H1 (cell line): ENCODE measurements at regions not wholly inside any gene's neighbourhood (a gene's known extent, or its start where the extent isn't known, plus 50 kb on each side); places are given as distances from the start of the nearest gene placed in this dataset.
A peak's percentile ranks its signal among the peaks of the same experiment; 100 is the strongest.

Experiments
- CTCF ChIA-PET: fragments of 300-600 bp; sonication (Branson Sonifier 250); formaldehyde crosslinking; loops from one replicate; lab custom pipeline; 2021; ENCODE audit not compliant: partially characterized antibody; lab: Charles Lee
- POLR2A ChIA-PET: fragments of 300-600 bp; sonication (Branson Sonifier 250); formaldehyde crosslinking; loops from one replicate; lab custom pipeline; 2021; ENCODE audit warnings: inconsistent platforms; ENCODE audit not compliant: partially characterized antibody; lab: Charles Lee
- DNase-seq, 2 experiments: peaks; one replicate each; pipeline versions ENCODE4 v3.0.0 to v3.0.0-alpha.2; 2010 to 2022; ENCODE audit warnings: low spot score in 2 of 2, low read depth in 1 of 2, mixed read lengths in 1 of 2
- FAIRE-seq: peaks from 2 replicates; lab custom pipeline; 2011; peaks lifted over from hg19 to GRCh38; lab: Jason Lieb, UNC
- H2AFZ ChIP-seq: 2 replicates; pipeline ENCODE4 v1.8.1; 2012; ENCODE audit warnings: low read length, inconsistent platforms
- H2AK5ac ChIP-seq: 2 replicates; pipeline ENCODE4 v1.6.1; 2013; ENCODE audit warnings: low read depth, low read length
- H2BK120ac ChIP-seq: replicated peaks from 2 replicates; pipeline ENCODE3; 2013; ENCODE audit warnings: low read depth, low read length, inconsistent platforms
- H2BK12ac ChIP-seq: 2 replicates; pipeline ENCODE4 v1.6.1; 2013; ENCODE audit warnings: low read depth, low read length
- H2BK15ac ChIP-seq: 2 replicates; pipeline ENCODE4 v1.6.1; 2013; ENCODE audit warnings: low read length
- H2BK20ac ChIP-seq: 2 replicates; pipeline ENCODE4 v1.6.1; 2013; ENCODE audit warnings: low read length
- H2BK5ac ChIP-seq: 2 replicates; pipeline ENCODE4 v1.6.1; 2013; ENCODE audit warnings: low read depth, low read length
- H3K14ac ChIP-seq: 2 replicates; pipeline ENCODE4 v1.6.1; 2013; ENCODE audit warnings: inconsistent platforms; ENCODE audit not compliant: insufficient read length
- H3K18ac ChIP-seq: 2 replicates; pipeline ENCODE4 v1.6.1; 2013; ENCODE audit warnings: low read length; ENCODE audit errors: extremely low read depth
- H3K23ac ChIP-seq: 2 replicates; pipeline ENCODE4 v1.6.1; 2013; ENCODE audit warnings: inconsistent platforms; ENCODE audit not compliant: insufficient read length
- H3K23me2 ChIP-seq: 2 replicates; pipeline ENCODE4 v1.6.1; 2013; ENCODE audit warnings: low read depth, low read length
- H3K27ac ChIP-seq: 2 replicates; pipeline ENCODE4 v1.6.1; 2011; ENCODE audit warnings: low read depth, low read length, inconsistent platforms
- H3K27me3 ChIP-seq, 4 experiments: replicated peaks in 1 of 4; 1 replicate in 1 of 4; 2 replicates in 3 of 4; pipeline versions ENCODE4 v1.6.1 to v1.8.1; 2011 to 2013; ENCODE audit warnings: low read length in 3 of 4, mild to moderate bottlenecking in 3 of 4, inconsistent platforms in 2 of 4, mixed read lengths in 2 of 4, moderate library complexity in 1 of 4; ENCODE audit not compliant: control insufficient read depth in 3 of 4, insufficient read depth in 3 of 4; ENCODE audit errors: extremely low read depth in 1 of 4
- H3K36me3 ChIP-seq, 4 experiments: 2 replicates each; pipeline versions ENCODE4 v1.6.1 to v1.8.1; 2011 to 2013; ENCODE audit warnings: mild to moderate bottlenecking in 4 of 4, low read length in 3 of 4, moderate library complexity in 2 of 4, control low read depth in 1 of 4, inconsistent platforms in 1 of 4; ENCODE audit not compliant: insufficient read depth in 4 of 4, control insufficient read depth in 2 of 4
- H3K4ac ChIP-seq: replicated peaks from 2 replicates; pipeline ENCODE3; 2013; ENCODE audit warnings: low read length, low read depth, mixed read lengths, inconsistent platforms; ENCODE audit not compliant: insufficient read length
- H3K4me1 ChIP-seq, 4 experiments: replicated peaks in 1 of 4; 1 replicate in 1 of 4; 2 replicates in 3 of 4; pipeline versions ENCODE4 v1.6.1 to v1.8.1; 2011 to 2013; ENCODE audit warnings: low read length in 3 of 4, inconsistent platforms in 2 of 4, mixed read lengths in 1 of 4; ENCODE audit not compliant: insufficient read depth in 4 of 4, control insufficient read depth in 3 of 4
- H3K4me2 ChIP-seq, 2 experiments: 2 replicates each; pipeline versions ENCODE4 v1.6.1 to v1.8.1; 2011 to 2013; ENCODE audit warnings: low read depth in 2 of 2, low read length in 2 of 2, control low read depth in 1 of 2, inconsistent platforms in 1 of 2, mild to moderate bottlenecking in 1 of 2; ENCODE audit not compliant: insufficient read depth in 1 of 2
- H3K4me3 ChIP-seq, 4 experiments: fragments of 200-600, 300-600 bp in 1 of 4; sonication (generic), shearing (Covaris generic), sonication (Bioruptor Twin) in 1 of 4; 2 replicates each; pipeline versions ENCODE4 v1.5.1 to v1.8.1; 2011 to 2016; ENCODE audit warnings: low read length in 4 of 4, low read depth in 3 of 4, control low read depth in 2 of 4, inconsistent platforms in 2 of 4, mild to moderate bottlenecking in 2 of 4, mixed read lengths in 1 of 4, moderate library complexity in 1 of 4; ENCODE audit not compliant: insufficient read depth in 2 of 4; ENCODE audit errors: extremely low read depth in 1 of 4
- H3K56ac ChIP-seq: replicated peaks from 2 replicates; pipeline ENCODE3; 2013; ENCODE audit warnings: low read depth, mild to moderate bottlenecking, mixed read lengths, low read length, inconsistent platforms; ENCODE audit not compliant: insufficient read length
- H3K79me1 ChIP-seq: 2 replicates; pipeline ENCODE4 v1.6.1; 2013; ENCODE audit warnings: low read depth, low read length, control low read depth
- H3K79me2 ChIP-seq, 2 experiments: 2 replicates each; pipeline versions ENCODE4 v1.6.1 to v1.8.1; 2012 to 2013; ENCODE audit warnings: low read length in 2 of 2, mild to moderate bottlenecking in 2 of 2, inconsistent platforms in 1 of 2; ENCODE audit not compliant: insufficient read depth in 2 of 2, control insufficient read depth in 1 of 2
- H3K9ac ChIP-seq, 4 experiments: replicated peaks in 1 of 4; 1 replicate in 1 of 4; 2 replicates in 3 of 4; pipeline versions ENCODE4 v1.6.1 to v1.8.1; 2011 to 2013; ENCODE audit warnings: low read depth in 3 of 4, low read length in 3 of 4, control low read depth in 2 of 4, mild to moderate bottlenecking in 2 of 4, moderate library complexity in 2 of 4, inconsistent platforms in 1 of 4; ENCODE audit errors: extremely low read depth in 1 of 4
- H3K9me3 ChIP-seq, 2 experiments: 2 replicates each; pipeline versions ENCODE4 v1.6.1 to v1.8.1; 2012 to 2013; ENCODE audit warnings: mild to moderate bottlenecking in 2 of 2, moderate library complexity in 2 of 2, control low read depth in 1 of 2, inconsistent platforms in 1 of 2, low read depth in 1 of 2, low read length in 1 of 2, mixed read lengths in 1 of 2; ENCODE audit not compliant: insufficient read depth in 2 of 2
- H4K20me1 ChIP-seq, 2 experiments: replicated peaks in 1 of 2; 2 replicates each; pipeline versions ENCODE3 to v1.8.1; 2011 to 2013; ENCODE audit warnings: inconsistent platforms in 2 of 2, low read length in 2 of 2, mild to moderate bottlenecking in 1 of 2; ENCODE audit not compliant: insufficient read depth in 2 of 2, control insufficient read depth in 1 of 2
- H4K5ac ChIP-seq: 2 replicates; pipeline ENCODE4 v1.6.1; 2013; ENCODE audit warnings: low read length, low read depth, mixed read lengths, inconsistent platforms; ENCODE audit not compliant: insufficient read length
- H4K8ac ChIP-seq: 2 replicates; pipeline ENCODE4 v1.8.0; 2013; ENCODE audit warnings: mild to moderate bottlenecking, moderate library complexity, low read length, inconsistent platforms; ENCODE audit not compliant: insufficient read depth; ENCODE audit errors: extremely low read depth
- H4K91ac ChIP-seq: replicated peaks from 2 replicates; pipeline ENCODE3; 2013; ENCODE audit warnings: low read length, mixed read lengths, inconsistent platforms; ENCODE audit not compliant: insufficient read length
- CBX5 ChIP-seq: fragments of 300-800, 300-1000 bp; sonication (generic); IDR thresholded peaks from 2 replicates; pipeline ENCODE4 v1.7.1; 2016; ENCODE audit warnings: antibody characterized with exemption, low read length, low read depth
- RXRA ChIP-seq: IDR thresholded peaks from 2 replicates; pipeline ENCODE4 v1.6.1; 2011; ENCODE audit warnings: low read depth, mild to moderate bottlenecking, low read length, moderate library complexity; ENCODE audit not compliant: insufficient read depth
- WGBS, 2 experiments: shearing (Covaris generic) in 1 of 2; methylation state at CpG; one replicate each; pipeline versions ENCODE4 v1.1.6 to v1.1.7; 2013 to 2015; ENCODE audit warnings: low lambda C conversion rate in 2 of 2, mixed read lengths in 2 of 2, inconsistent platforms in 1 of 2, low coverage in 1 of 2, missing lambda C conversion rate in 1 of 2; ENCODE audit not compliant: insufficient replicate concordance in 2 of 2, insufficient coverage in 1 of 2, insufficient read length in 1 of 2; ENCODE audit errors: extremely low coverage in 1 of 2, missing lambda C conversion rate in 1 of 2; 5-methylcytosine and 5-hydroxymethylcytosine counted together

GRCh38 chr21:38970765-38971164 lies 165.0 kb downstream of the ETS2 start:
- no peak overlapping the region for H4K5ac ChIP-seq
- FAIRE-seq (no peak), DNase-seq (no peak)
- no peak overlapping the region for H3K4me2 ChIP-seq
- H3K4me3 ChIP-seq = no peak overlapping the region
- no peak overlapping the region for H4K91ac ChIP-seq
- 91% methylated on average over 3 of the region's 3 CpGs; no CpG with 5 or more reads in 1 of the 2 experiments for WGBS, 2 experiments
- H4K20me1 ChIP-seq = no peaks in the 10 kb centered on the region
- H3K79me1 ChIP-seq = no peaks in the 10 kb centered on the region
- no peak overlapping the region for H3K4ac ChIP-seq
- no peak overlapping the region for H2AFZ ChIP-seq
- CTCF ChIA-PET = no interaction called here
- no peak overlapping the region for H3K23ac ChIP-seq
- no peak overlapping the region for H3K9ac ChIP-seq
- H2BK5ac ChIP-seq = no peak overlapping the region
- no peak overlapping the region for H3K56ac ChIP-seq
- no peak overlapping the region for H2BK20ac ChIP-seq
- POLR2A ChIA-PET = no interaction called here
- no peak overlapping the region for H2BK120ac ChIP-seq
- H3K4me1 ChIP-seq = peaks cover 0 to 5% (median 0%) of the 10 kb centered on the region in 4 experiments; a peak in 2 of 7 replicates
- no peak overlapping the region for H4K8ac ChIP-seq
- H3K36me3 ChIP-seq = no peaks in the 10 kb centered on the region
- H3K23me2 ChIP-seq = no peaks in the 10 kb centered on the region
- peak overlapping the region; percentile 28; the same call in 1 of the 2 replicates for H2AK5ac ChIP-seq
- H3K14ac ChIP-seq = no peak overlapping the region
- no peak overlapping the region for H3K18ac ChIP-seq
- no peaks in the 10 kb centered on the region; a peak in 1 of 4 replicates for H3K9me3 ChIP-seq
- H2BK15ac ChIP-seq = no peak overlapping the region
- H2BK12ac ChIP-seq = peak overlapping the region; percentile 50; the same call in 1 of the 2 replicates
- no peaks in the 10 kb centered on the region for H3K79me2 ChIP-seq
- no peaks in the 10 kb centered on the region for H3K27me3 ChIP-seq
- no peak overlapping the region for H3K27ac ChIP-seq
- TF ChIP-seq CBX5 (no peak), RXRA (no peak)
